NCI-H1436 treated with DMSO at 0.1 percent for 48 hours (cell line): ENCODE measurements at regions not wholly inside any gene's neighbourhood (a gene's known extent, or its start where the extent isn't known, plus 50 kb on each side); places are given as distances from the start of the nearest gene placed in this dataset.
"Not testable (repeated sequence)": the region's sequence is repeated elsewhere in the genome, so short reads cannot be mapped to it uniquely, and the experiment has no call there.

Source experiments
- DNase-seq: peaks from one replicate; lab custom pipeline; 2025; lab: John Stamatoyannopoulos, UW

GRCh38 chr17:27365329-27365945, 71.5 kb downstream of the WSB1 start:
- DNase-seq = not testable (repeated sequence)

- DNase-seq = no peak
Observed at GRCh38 chr17:27366437-27366836, 72.5 kb downstream of the WSB1 start.

GRCh38 chr17:27367121-27367981, 73.4 kb downstream of the WSB1 start:
- no peak for DNase-seq

- no peak for DNase-seq
Observed at GRCh38 chr17:27368151-27368795, 74.4 kb downstream of the WSB1 start.

GRCh38 chr17:27368980-27369379, 75.1 kb downstream of the WSB1 start:
- DNase-seq = no peak

- DNase-seq = no peak
Observed at GRCh38 chr17:27370776-27371175, 76.9 kb downstream of the WSB1 start.

GRCh38 chr17:27373695-27374094, 79.8 kb downstream of the WSB1 start:
- DNase-seq = not testable (repeated sequence)

- no peak for DNase-seq
Observed at GRCh38 chr17:27376637-27377547, 79.4 kb upstream of the KSR1 start.

- DNase-seq = no peak
Observed at GRCh38 chr17:27378482-27379175, 77.6 kb upstream of the KSR1 start.

- DNase-seq = no peak
Observed at GRCh38 chr17:27379888-27380533, 76.2 kb upstream of the KSR1 start.

- no peak for DNase-seq
Observed at GRCh38 chr17:27380551-27380950, 75.7 kb upstream of the KSR1 start.

- DNase-seq = peak; percentile 8
Observed at GRCh38 chr17:27381007-27381501, 75.2 kb upstream of the KSR1 start.

- DNase-seq = no peak
Observed at GRCh38 chr17:27382025-27382424, 74.2 kb upstream of the KSR1 start.

GRCh38 chr17:27384261-27384701, 72.0 kb upstream of the KSR1 start:
- no peak for DNase-seq

GRCh38 chr17:27384726-27385125, 71.5 kb upstream of the KSR1 start:
- DNase-seq = no peak

GRCh38 chr17:27385626-27386025, 70.6 kb upstream of the KSR1 start:
- no peak for DNase-seq

- DNase-seq = no peak
Observed at GRCh38 chr17:27386206-27387075, 69.8 kb upstream of the KSR1 start.

GRCh38 chr17:27389542-27390140, 66.6 kb upstream of the KSR1 start:
- no peak for DNase-seq

- no peak for DNase-seq
Observed at GRCh38 chr17:27390540-27390939, 65.7 kb upstream of the KSR1 start.
